ENCODE measurements at regions not wholly inside any gene's neighbourhood (a gene's known extent, or its start where the extent isn't known, plus 50 kb on each side); places are given as distances from the start of the nearest gene placed in this dataset.

- DNase-seq (ENCODE audit: low spot score), result no peak
Measured at GRCh38 chr3:124277144-124277890, 285.4 kb upstream of the ROPN1 start.

GRCh38 chr3:124281453-124282316, 289.8 kb upstream of the ROPN1 start:
- DNase-seq (ENCODE audit: low spot score), result peak; percentile 10

DNA sequence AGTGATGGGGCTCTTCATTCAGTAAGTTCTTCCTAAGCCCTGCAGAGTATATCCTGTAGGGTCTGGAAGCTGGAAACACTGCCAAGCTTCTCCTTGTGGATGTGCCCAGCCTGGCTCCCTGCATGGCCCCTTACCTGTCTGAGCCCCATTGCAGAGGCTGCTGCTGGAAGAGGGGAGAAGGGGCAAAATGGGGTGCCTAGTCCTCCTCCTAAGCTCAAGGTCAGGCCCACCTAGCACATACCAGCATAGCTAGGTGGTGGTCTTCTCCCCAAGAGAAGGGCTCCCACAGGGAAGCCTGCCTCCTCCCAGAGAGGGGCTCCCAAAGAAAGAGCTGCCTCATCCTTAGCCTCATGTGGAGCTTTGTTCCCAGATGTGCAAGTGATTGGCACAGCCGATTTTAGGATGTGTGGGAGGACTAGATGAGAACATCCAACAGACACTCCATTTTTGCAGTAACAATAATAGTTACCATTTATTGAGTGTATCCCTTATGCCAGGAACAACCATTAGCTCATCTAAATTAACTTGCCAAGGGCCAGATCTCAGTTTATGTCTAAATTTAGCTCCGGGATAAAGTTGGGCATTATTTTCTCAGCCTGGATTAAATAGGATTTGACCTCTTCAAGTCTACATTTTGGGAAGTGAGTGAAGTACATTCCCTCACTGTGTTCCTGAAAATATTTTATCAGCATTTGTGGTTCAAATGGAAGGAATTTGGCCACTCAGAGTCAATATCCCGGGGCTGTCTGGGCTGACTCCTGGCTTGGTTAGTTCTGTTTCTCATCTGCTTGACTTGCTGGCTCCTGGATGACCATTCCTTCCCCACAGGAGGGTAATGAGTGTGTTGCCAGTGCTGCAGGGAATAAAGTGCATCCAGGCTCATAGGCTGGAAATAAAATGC, 291.1 kb upstream of the ROPN1 start:
- no peak for DNase-seq (ENCODE audit: low spot score)

DNA sequence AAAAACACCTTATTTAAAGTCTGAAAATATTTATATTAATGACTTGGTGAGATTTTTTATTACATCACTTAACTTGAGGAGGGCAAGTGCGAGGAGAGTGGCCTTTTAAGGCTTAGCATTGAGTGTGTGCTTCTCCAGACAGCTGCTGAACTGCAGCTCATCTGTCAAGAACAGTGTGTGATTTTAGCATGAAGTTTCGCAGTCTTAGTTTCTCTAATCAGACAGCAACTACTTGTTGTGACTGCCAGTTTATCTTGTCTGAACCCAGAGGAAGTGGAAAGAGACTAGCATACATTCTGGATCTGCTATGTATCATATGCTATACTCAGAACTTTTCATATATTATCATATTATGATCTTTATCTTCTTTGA, 291.7 kb upstream of the ROPN1 start:
- DNase-seq (ENCODE audit: low spot score), result no peak

DNA sequence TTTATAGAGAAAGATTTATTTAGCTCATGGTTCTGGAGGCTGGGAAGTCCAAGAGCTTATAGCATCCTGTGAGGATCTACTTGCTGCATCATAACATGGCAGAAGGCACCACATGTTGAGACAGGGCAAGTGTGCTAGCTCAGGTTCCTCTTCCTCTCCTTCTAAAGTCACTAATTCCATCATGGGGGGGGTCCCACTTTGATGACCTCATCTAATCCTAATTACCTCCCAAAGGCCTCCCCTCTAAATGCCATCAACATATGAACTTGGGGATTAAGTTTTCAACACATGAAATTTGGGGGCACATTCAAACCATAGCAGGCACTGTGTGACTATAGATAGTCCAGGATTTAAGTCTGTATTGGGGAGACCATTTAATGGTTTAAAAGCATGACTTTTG, 297.1 kb upstream of the ROPN1 start:
- DNase-seq (ENCODE audit: low spot score), result no peak

DNA sequence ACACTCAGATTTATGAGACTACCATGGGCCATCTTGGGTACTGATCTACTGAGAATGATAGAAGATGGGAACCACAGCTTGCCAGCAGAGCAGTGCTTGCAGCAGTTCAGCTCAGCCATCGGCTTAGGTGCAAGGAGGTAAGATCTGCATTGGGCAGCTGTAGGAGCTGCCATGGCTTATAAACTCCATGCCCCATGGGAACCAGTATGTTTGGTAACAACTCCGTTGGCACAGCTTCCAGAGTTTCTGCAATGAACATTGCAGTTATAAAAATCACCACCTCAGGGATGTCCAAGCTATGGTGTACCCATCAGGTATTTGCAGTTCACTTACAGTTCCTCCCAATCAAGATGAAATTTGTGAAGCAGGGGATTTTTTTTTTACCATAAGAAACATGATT, 299.1 kb upstream of the ROPN1 start:
- no peak for DNase-seq (ENCODE audit: low spot score)

DNA sequence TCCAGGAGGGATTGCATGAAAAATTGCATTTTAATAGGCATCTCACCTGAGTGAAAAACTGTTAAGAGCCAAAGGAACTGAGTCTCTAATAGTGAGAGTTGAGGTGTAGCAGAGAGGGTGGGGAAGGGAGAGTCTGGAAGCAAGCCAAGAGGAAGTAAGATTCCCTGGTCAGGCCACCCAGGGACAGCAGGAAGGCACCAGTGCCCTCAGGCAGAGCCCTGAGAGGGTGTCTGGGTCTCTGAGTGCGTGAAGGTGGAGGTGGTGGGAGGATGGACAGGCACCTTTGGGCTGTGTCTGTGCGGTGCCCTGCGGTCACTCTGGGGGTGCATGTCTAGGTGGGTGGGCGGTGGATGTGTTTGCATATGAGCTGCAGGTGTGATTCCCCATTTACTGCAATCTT, 300.4 kb upstream of the ROPN1 start:
- no peak for DNase-seq (ENCODE audit: low spot score)

DNA sequence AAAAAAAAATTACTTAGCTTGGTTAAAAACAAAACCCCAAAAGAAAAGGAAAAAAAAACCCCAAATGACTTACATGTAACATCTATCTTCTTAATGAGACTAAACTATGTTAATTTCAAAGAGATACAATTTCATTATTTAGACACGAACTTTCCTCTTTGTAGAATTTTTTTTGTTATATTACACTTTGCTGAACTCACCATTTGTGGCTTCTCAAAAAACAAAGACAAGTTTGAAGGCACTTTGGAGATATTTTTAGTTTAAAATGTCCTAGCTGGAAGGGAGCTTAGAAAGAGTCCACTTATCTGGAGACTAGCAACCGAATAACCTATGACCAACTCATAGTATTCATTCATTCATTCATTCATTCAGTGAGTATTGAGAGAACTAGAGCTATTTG, 301.7 kb upstream of the ROPN1 start:
- DNase-seq (ENCODE audit: low spot score), result no peak

GRCh38 chr3:124295362-124295761, 303.4 kb upstream of the ROPN1 start:
- no peak for DNase-seq (ENCODE audit: low spot score)

GRCh38 chr3:124296406-124296805, 304.5 kb upstream of the ROPN1 start:
- no peak for DNase-seq (ENCODE audit: low spot score)

- no peak for DNase-seq (ENCODE audit: low spot score)
Measured at GRCh38 chr3:124297062-124297980, 305.4 kb upstream of the ROPN1 start.

DNA sequence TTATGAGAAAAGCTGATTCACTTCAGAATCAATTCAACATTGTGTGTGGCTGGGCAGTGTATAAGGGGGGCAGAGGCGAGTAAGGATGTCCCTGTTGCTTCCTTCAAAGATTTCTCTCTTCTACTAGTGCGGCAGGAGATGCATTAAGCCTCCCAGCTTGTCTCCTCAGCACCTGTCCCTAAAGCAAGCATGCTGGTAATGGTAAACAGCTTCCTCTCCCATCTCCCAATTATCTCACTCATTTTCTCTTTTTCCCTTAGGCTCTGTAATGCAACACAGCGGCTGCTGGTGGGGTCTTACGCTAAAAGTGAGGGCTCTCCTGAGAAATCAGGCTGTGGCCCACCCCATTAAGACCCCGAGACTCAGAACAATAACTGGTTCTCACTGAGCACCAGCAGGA, 306.4 kb upstream of the ROPN1 start:
- no peak for DNase-seq (ENCODE audit: low spot score)

- no peak for DNase-seq (ENCODE audit: low spot score)
Measured at GRCh38 chr3:124298951-124299350, 307.0 kb upstream of the ROPN1 start.

DNA sequence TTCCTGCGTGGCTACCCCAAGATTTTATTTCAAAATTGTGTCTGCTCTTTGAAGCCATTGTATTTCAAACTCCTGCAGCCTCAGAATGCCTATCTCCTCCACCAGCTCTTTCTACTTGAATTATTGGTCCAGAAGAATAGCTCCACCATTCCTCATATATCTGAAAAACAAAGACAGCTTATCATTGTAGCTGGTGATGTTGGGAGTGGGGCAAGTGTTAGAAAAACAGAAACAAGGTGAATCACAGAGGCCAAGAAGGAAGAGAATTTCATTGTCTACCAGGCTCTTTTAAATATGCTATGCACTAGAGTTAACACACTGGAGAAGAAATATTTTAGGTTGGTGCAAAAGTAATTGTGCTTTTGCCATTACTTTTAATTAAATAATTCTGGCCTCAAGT, 307.9 kb upstream of the ROPN1 start:
- no peak for DNase-seq (ENCODE audit: low spot score)

GRCh38 chr3:124300416-124300815, 308.5 kb upstream of the ROPN1 start:
- no peak for DNase-seq (ENCODE audit: low spot score)

- no peak for DNase-seq (ENCODE audit: low spot score)
Measured at GRCh38 chr3:124303305-124303910, 311.5 kb upstream of the ROPN1 start.

- no peak for DNase-seq (ENCODE audit: low spot score)
Measured at GRCh38 chr3:124306665-124307064, 314.7 kb upstream of the ROPN1 start.

DNA sequence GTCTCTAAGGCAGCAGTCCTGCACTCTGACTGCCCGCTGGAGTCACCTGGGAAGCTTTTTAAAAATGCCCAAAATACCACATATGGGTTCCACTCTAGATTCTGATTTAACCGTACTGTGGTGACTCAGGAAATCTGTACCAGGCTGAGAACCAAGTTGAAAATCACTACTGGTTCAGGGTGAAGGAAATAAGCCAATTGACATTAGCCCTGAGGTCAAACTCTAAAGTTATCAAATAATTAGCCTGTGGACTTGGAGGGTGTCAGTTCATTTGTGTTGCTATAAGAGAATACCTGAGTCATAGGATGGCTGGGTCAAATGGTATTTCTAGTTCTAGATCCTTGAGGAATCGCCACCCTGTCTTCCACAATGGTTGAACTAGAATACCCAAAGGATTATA, 321.7 kb upstream of the ROPN1 start:
- no peak for DNase-seq (ENCODE audit: low spot score)

- DNase-seq (ENCODE audit: low spot score), result peak; percentile 10
Measured at GRCh38 chr3:124315215-124316033, 323.5 kb upstream of the ROPN1 start.

DNA sequence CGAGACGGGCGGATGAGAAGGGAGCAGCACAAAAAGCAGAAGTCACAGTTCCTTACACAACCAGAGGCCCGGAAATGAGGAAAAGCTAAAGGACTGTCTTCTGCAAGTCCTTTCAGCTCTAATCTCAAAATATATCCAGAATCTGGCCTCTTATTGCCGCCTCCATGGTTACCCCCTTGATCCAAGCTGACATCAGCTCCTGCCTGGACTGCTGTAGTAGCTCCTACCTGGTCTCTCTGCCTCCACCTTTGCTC, 324.0 kb upstream of the ROPN1 start:
- DNase-seq (ENCODE audit: low spot score), result no peak
